Testis (tissue), 2 donors: ENCODE measurements at regions not wholly inside any gene's neighbourhood (a gene's known extent, or its start where the extent isn't known, plus 50 kb on each side); places are given as distances from the start of the nearest gene placed in this dataset.

Experiments used
- DNase-seq: peaks from one replicate; pipeline ENCODE4 v3.0.0-alpha.2; 2019
- H3K27ac ChIP-seq, 2 donors: fragments of 200-600 bp; sonication (generic); one replicate each; pipeline ENCODE4 v1.5.1; 2019
- H3K27me3 ChIP-seq: fragments of 200-600 bp; sonication (generic); one replicate; pipeline ENCODE4 v1.5.1; 2019
- H3K36me3 ChIP-seq: fragments of 200-600 bp; sonication (generic); one replicate; pipeline ENCODE4 v1.5.1; 2017; ENCODE audit warnings: low read depth; ENCODE audit errors: missing control alignments
- H3K4me1 ChIP-seq: fragments of 200-600 bp; sonication (generic); one replicate; pipeline ENCODE4 v1.5.1; 2019
- H3K4me3 ChIP-seq, 2 donors: fragments of 200-600 bp; sonication (generic); one replicate each; pipeline ENCODE4 v1.5.1; 2017 to 2019
- H3K9me3 ChIP-seq: fragments of 200-600 bp; sonication (generic); one replicate; pipeline ENCODE4 v1.5.1; 2017
- POLR2A ChIP-seq: fragments of 450-650 bp; IDR thresholded peaks from one replicate; pipeline ENCODE4 v1.6.1; 2017; ENCODE audit warnings: antibody characterized with exemption, mild to moderate bottlenecking, moderate library complexity
- WGBS, 2 donors: methylation state at CpG; one replicate each; pipeline ENCODE4 v1.1.5; 2018; 5-methylcytosine and 5-hydroxymethylcytosine counted together
- intact Hi-C: fragments of 100-400 bp; cut with DNase I; formaldehyde crosslinking; loops from one replicate; pipeline ENCODE4 v1.15.1; 2023; ENCODE audit warnings: low total_unique reads
- TF ChIP-seq, protein P1 (sequence below), 3 experiments: fragments of 450-650 bp in 2 of 3; fragments of 200-600 bp in 1 of 3; sonication (generic) in 1 of 3; IDR thresholded peaks; one replicate each; pipeline ENCODE4 v1.5.1; 2016 to 2019; ENCODE audit warnings: antibody characterized with exemption in 3 of 3, mild to moderate bottlenecking in 2 of 3, moderate library complexity in 1 of 3

GRCh38 chr6:6749702-6750491, 161.4 kb downstream of the LY86 start:
- peaks cover 46% of the 10 kb centered on the region for H3K4me1 ChIP-seq
- WGBS, 2 donors = 27 to 31% methylated on average over 17 to 19 of the region's 19 CpGs
- no peaks in the 10 kb centered on the region for H3K27me3 ChIP-seq
- TF ChIP-seq, protein P1, sequence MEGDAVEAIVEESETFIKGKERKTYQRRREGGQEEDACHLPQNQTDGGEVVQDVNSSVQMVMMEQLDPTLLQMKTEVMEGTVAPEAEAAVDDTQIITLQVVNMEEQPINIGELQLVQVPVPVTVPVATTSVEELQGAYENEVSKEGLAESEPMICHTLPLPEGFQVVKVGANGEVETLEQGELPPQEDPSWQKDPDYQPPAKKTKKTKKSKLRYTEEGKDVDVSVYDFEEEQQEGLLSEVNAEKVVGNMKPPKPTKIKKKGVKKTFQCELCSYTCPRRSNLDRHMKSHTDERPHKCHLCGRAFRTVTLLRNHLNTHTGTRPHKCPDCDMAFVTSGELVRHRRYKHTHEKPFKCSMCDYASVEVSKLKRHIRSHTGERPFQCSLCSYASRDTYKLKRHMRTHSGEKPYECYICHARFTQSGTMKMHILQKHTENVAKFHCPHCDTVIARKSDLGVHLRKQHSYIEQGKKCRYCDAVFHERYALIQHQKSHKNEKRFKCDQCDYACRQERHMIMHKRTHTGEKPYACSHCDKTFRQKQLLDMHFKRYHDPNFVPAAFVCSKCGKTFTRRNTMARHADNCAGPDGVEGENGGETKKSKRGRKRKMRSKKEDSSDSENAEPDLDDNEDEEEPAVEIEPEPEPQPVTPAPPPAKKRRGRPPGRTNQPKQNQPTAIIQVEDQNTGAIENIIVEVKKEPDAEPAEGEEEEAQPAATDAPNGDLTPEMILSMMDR (IDR thresholded peaks at IDR 0.05) = no peak
- no peak for TF ChIP-seq POLR2A
- H3K9me3 ChIP-seq = no peaks in the 10 kb centered on the region
- intact Hi-C loops = no loop called here
- peak; percentile 84 for DNase-seq
- peak overlapping the region; percentile 74 to 87 for H3K27ac ChIP-seq
- no peak overlapping the region for H3K4me3 ChIP-seq
- no peaks in the 10 kb centered on the region for H3K36me3 ChIP-seq

- H3K27ac ChIP-seq = peak overlapping the region in 1 of 2 donors; percentile 87
- peaks cover 46% of the 10 kb centered on the region for H3K4me1 ChIP-seq
- no peak for DNase-seq
Observed at GRCh38 chr6:6750594-6751265, 162.2 kb downstream of the LY86 start.

DNA sequence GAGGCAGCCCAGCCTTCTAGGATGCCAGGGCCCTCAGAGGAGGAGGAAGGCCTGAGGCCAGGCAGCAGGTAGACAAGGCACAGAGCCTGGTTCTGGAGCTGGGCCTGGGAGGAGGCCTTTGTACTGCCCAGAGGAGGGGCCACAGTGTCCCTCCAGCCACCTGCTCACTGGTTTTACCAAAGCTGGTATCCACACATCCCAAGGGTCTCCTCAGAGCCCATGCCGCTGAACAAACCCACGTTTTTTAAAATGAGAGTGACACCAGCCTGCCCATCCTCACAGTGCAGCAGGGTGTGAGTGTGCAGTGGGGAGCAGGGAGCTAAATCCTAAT, 162.7 kb downstream of the LY86 start:
- Histone ChIP-seq H3K36me3 (no peaks in the 10 kb centered on the region), H3K4me3 (no peak overlapping the region), H3K27me3 (no peaks in the 10 kb centered on the region), H3K4me1 (peaks cover 45% of the 10 kb centered on the region), H3K27ac (peak overlapping the region in 1 of 2 donors; percentile 87), H3K9me3 (no peaks in the 10 kb centered on the region)
- WGBS, 2 donors = 81 to 83% methylated on average over 2 of the region's 2 CpGs
- intact Hi-C loops = no loop called here
- DNase-seq = no peak
- TF ChIP-seq POLR2A = no peak
- TF ChIP-seq, protein P1 (IDR thresholded peaks at IDR 0.05) = no peak

More at GRCh38 chr6:6750594-6751265, 162.2 kb downstream of the LY86 start:
- no peak overlapping the region for H3K4me3 ChIP-seq
- WGBS, 2 donors = 80 to 84% methylated on average over 10 of the region's 10 CpGs
- intact Hi-C loops = no loop called here
- H3K36me3 ChIP-seq = no peaks in the 10 kb centered on the region
- no peak for TF ChIP-seq POLR2A
- TF ChIP-seq, protein P1 (IDR thresholded peaks at IDR 0.05) = no peak
- no peaks in the 10 kb centered on the region for H3K9me3 ChIP-seq
- H3K27me3 ChIP-seq = no peaks in the 10 kb centered on the region

DNA sequence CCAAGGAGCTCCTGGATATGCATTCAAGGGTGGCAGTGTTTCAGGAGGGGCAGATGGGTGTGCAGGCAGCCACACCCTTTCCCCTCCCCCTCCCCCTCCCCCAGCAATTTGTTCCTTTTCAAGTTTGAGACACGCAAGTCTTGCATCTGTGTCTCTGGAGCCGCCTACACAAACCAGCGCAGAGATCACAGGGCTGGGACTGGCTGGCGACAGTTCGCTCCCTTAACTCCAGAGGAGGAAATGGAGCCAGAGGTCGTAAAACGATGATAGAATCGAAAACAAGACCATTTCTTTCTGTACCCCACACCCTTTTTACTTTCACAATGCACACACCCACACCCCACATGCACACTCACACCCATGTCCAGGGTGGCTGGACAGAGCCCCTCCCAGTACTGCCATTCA, 163.1 kb downstream of the LY86 start:
- 55 to 59% methylated on average over 7 to 8 of the region's 8 CpGs for WGBS, 2 donors
- Histone ChIP-seq H3K27ac (peak overlapping the region in 1 of 2 donors; percentile 87), H3K27me3 (no peaks in the 10 kb centered on the region), H3K4me1 (peaks cover 41% of the 10 kb centered on the region), H3K9me3 (no peaks in the 10 kb centered on the region), H3K36me3 (no peaks in the 10 kb centered on the region), H3K4me3 (no peak overlapping the region)
- intact Hi-C loops = no loop called here
- TF ChIP-seq, protein P1 (IDR thresholded peaks at IDR 0.05) = no peak
- no peak for TF ChIP-seq POLR2A
- DNase-seq = no peak
